ENCODE measurements at regions not wholly inside any gene's neighbourhood (a gene's known extent, or its start where the extent isn't known, plus 50 kb on each side); places are given as distances from the start of the nearest gene placed in this dataset.
A peak's percentile ranks its signal among the peaks of the same experiment; 100 is the strongest.

GRCh38 chr15:60228101-60228500 lies 169.7 kb downstream of the ANXA2 start:
- ChIA-PET CTCF (no interaction called here), POLR2A (no interaction called here)
- H3K27me3 ChIP-seq (ENCODE audit: control insufficient read depth in 2 of 2, insufficient read depth in 2 of 2, low read length in 2 of 2), result no peaks in the 10 kb centered on the region
- H3K4me1 ChIP-seq (ENCODE audit: control insufficient read depth in 2 of 2, insufficient read depth in 2 of 2, low read length in 2 of 2), result no peaks in the 10 kb centered on the region
- H3K36me3 Mint-ChIP-seq, result no peaks in the 10 kb centered on the region
- ATAC-seq, result no peak
- H3K27ac ChIP-seq (ENCODE audit: low read depth, low read length), result no peak overlapping the region
- H3K4me1 Mint-ChIP-seq, result no peaks in the 10 kb centered on the region
- peaks cover 0 to 31% (median 5%) of the 10 kb centered on the region in 5 donors for H3K27me3 Mint-ChIP-seq
- H3K9me3 Mint-ChIP-seq, result no peaks in the 10 kb centered on the region
- no peak overlapping the region for H3K4me3 Mint-ChIP-seq
- intact Hi-C loops (cut with micrococcal nuclease), result no loop called here
- no peak overlapping the region for H3K4me3 ChIP-seq (ENCODE audit: low read length)
- DNase-seq, result no peak
- no peaks in the 10 kb centered on the region for H3K9me3 ChIP-seq (ENCODE audit: control insufficient read depth in 2 of 3, low read length in 3 of 3)
- H3K27ac Mint-ChIP-seq, result no peak overlapping the region
- H3K36me3 ChIP-seq (ENCODE audit: control insufficient read depth in 2 of 3, insufficient read depth in 3 of 3, low read length in 3 of 3), result no peaks in the 10 kb centered on the region

GRCh38 chr15:60228619-60229018 lies 169.2 kb downstream of the ANXA2 start:
- POLR2A ChIA-PET, result no interaction called here

GRCh38 chr15:60235951-60236710 lies 161.7 kb downstream of the ANXA2 start:
- H3K4me3 Mint-ChIP-seq, result no peak overlapping the region
- H3K36me3 ChIP-seq (ENCODE audit: control insufficient read depth in 2 of 3, insufficient read depth in 3 of 3, low read length in 3 of 3), result no peaks in the 10 kb centered on the region
- H3K27ac Mint-ChIP-seq, result no peak overlapping the region
- no peak for ATAC-seq
- H3K4me1 Mint-ChIP-seq, result peaks cover 0 to 11% (median 4%) of the 10 kb centered on the region in 7 donors
- no peak for DNase-seq
- H3K4me3 ChIP-seq (ENCODE audit: low read length), result no peak overlapping the region
- peaks cover 20 to 38% (median 28%) of the 10 kb centered on the region in 5 donors for H3K27me3 Mint-ChIP-seq
- H3K4me1 ChIP-seq (ENCODE audit: control insufficient read depth in 2 of 2, insufficient read depth in 2 of 2, low read length in 2 of 2), result no peaks in the 10 kb centered on the region
- no peaks in the 10 kb centered on the region for H3K9me3 ChIP-seq (ENCODE audit: control insufficient read depth in 2 of 3, low read length in 3 of 3)
- ChIA-PET POLR2A (no interaction called here), CTCF (no interaction called here)
- H3K27me3 ChIP-seq (ENCODE audit: control insufficient read depth in 2 of 2, insufficient read depth in 2 of 2, low read length in 2 of 2), result no peaks in the 10 kb centered on the region
- no peak overlapping the region for H3K27ac ChIP-seq (ENCODE audit: low read depth, low read length)
- H3K9me3 Mint-ChIP-seq, result peaks cover 0 to 10% (median 3%) of the 10 kb centered on the region in 11 donors
- intact Hi-C loops (cut with micrococcal nuclease), result no loop called here
- peaks cover 0 to 6% (median 0%) of the 10 kb centered on the region in 5 donors for H3K36me3 Mint-ChIP-seq

More at GRCh38 chr15:60228619-60229018, 169.2 kb downstream of the ANXA2 start:
- CTCF ChIA-PET, result no interaction called here
- ATAC-seq, result no peak
- Mint-ChIP-seq H3K9me3 (no peaks in the 10 kb centered on the region), H3K4me1 (no peaks in the 10 kb centered on the region), H3K36me3 (no peaks in the 10 kb centered on the region), H3K27me3 (peaks cover 0 to 27% (median 5%) of the 10 kb centered on the region in 5 donors), H3K27ac (no peak overlapping the region), H3K4me3 (no peak overlapping the region)
- Histone ChIP-seq H3K4me3 (ENCODE audit: low read length) (no peak overlapping the region), H3K27ac (ENCODE audit: low read depth, low read length) (no peak overlapping the region), H3K9me3 (ENCODE audit: control insufficient read depth in 2 of 3, low read length in 3 of 3) (no peaks in the 10 kb centered on the region), H3K27me3 (ENCODE audit: control insufficient read depth in 2 of 2, insufficient read depth in 2 of 2, low read length in 2 of 2) (no peaks in the 10 kb centered on the region), H3K4me1 (ENCODE audit: control insufficient read depth in 2 of 2, insufficient read depth in 2 of 2, low read length in 2 of 2) (no peaks in the 10 kb centered on the region), H3K36me3 (ENCODE audit: control insufficient read depth in 2 of 3, insufficient read depth in 3 of 3, low read length in 3 of 3) (no peaks in the 10 kb centered on the region)
- no peak for DNase-seq
- intact Hi-C loops (cut with micrococcal nuclease), result no loop called here

- DNase-seq (no peak), ATAC-seq (no peak)
- ChIA-PET CTCF (no interaction called here), POLR2A (no interaction called here)
- H3K4me3 ChIP-seq (ENCODE audit: low read length), result no peak overlapping the region
- H3K27me3 ChIP-seq (ENCODE audit: control insufficient read depth in 2 of 2, insufficient read depth in 2 of 2, low read length in 2 of 2), result no peaks in the 10 kb centered on the region
- Mint-ChIP-seq H3K9me3 (peaks cover 0 to 16% (median 7%) of the 10 kb centered on the region in 11 donors), H3K36me3 (peaks cover 0 to 6% (median 0%) of the 10 kb centered on the region in 5 donors), H3K4me3 (peak overlapping the region in 1 of 10 donors; percentile 26), H3K27me3 (peaks cover 15 to 44% (median 35%) of the 10 kb centered on the region in 5 donors), H3K4me1 (peaks cover 0 to 11% (median 4%) of the 10 kb centered on the region in 7 donors), H3K27ac (no peak overlapping the region)
- H3K4me1 ChIP-seq (ENCODE audit: control insufficient read depth in 2 of 2, insufficient read depth in 2 of 2, low read length in 2 of 2), result no peaks in the 10 kb centered on the region
- H3K36me3 ChIP-seq (ENCODE audit: control insufficient read depth in 2 of 3, insufficient read depth in 3 of 3, low read length in 3 of 3), result no peaks in the 10 kb centered on the region
- intact Hi-C loops (cut with micrococcal nuclease), result no loop called here
- no peaks in the 10 kb centered on the region for H3K9me3 ChIP-seq (ENCODE audit: control insufficient read depth in 2 of 3, low read length in 3 of 3)
- no peak overlapping the region for H3K27ac ChIP-seq (ENCODE audit: low read depth, low read length)
Observed at GRCh38 chr15:60237446-60237845, 160.3 kb downstream of the ANXA2 start.

- no peak for ATAC-seq
- H3K4me3 Mint-ChIP-seq, result no peak overlapping the region
Observed at GRCh38 chr15:60243769-60244168, 154.0 kb downstream of the ANXA2 start.

GRCh38 chr15:60244813-60245212 lies 153.0 kb downstream of the ANXA2 start:
- CTCF ChIA-PET, result no interaction called here
- ATAC-seq (no peak), DNase-seq (no peak)
- H3K9me3 ChIP-seq (ENCODE audit: control insufficient read depth in 2 of 3, low read length in 3 of 3), result no peaks in the 10 kb centered on the region
- H3K27me3 ChIP-seq (ENCODE audit: control insufficient read depth in 2 of 2, insufficient read depth in 2 of 2, low read length in 2 of 2), result no peaks in the 10 kb centered on the region
- no peak overlapping the region for H3K27ac ChIP-seq (ENCODE audit: low read depth, low read length)
- no peaks in the 10 kb centered on the region for H3K4me1 Mint-ChIP-seq
- H3K27ac Mint-ChIP-seq, result no peak overlapping the region
- intact Hi-C loops (cut with micrococcal nuclease), result no loop called here
- H3K4me3 ChIP-seq (ENCODE audit: low read length), result no peak overlapping the region
- peaks cover 0 to 2% (median 0%) of the 10 kb centered on the region in 5 donors for H3K36me3 Mint-ChIP-seq
- H3K27me3 Mint-ChIP-seq, result peaks cover 19 to 64% (median 23%) of the 10 kb centered on the region in 5 donors
- peaks cover 0 to 11% (median 5%) of the 10 kb centered on the region in 11 donors for H3K9me3 Mint-ChIP-seq
- no peak overlapping the region for H3K4me3 Mint-ChIP-seq
- H3K36me3 ChIP-seq (ENCODE audit: control insufficient read depth in 2 of 3, insufficient read depth in 3 of 3, low read length in 3 of 3), result no peaks in the 10 kb centered on the region
- H3K4me1 ChIP-seq (ENCODE audit: control insufficient read depth in 2 of 2, insufficient read depth in 2 of 2, low read length in 2 of 2), result no peaks in the 10 kb centered on the region
- POLR2A ChIA-PET, result no interaction called here

More at GRCh38 chr15:60243769-60244168, 154.0 kb downstream of the ANXA2 start:
- Mint-ChIP-seq H3K27ac (no peak overlapping the region), H3K36me3 (peaks cover 0 to 4% (median 0%) of the 10 kb centered on the region in 5 donors), H3K9me3 (peaks cover 0 to 13% (median 5%) of the 10 kb centered on the region in 11 donors), H3K4me1 (no peaks in the 10 kb centered on the region), H3K27me3 (peaks cover 14 to 71% (median 27%) of the 10 kb centered on the region in 5 donors)
- ChIA-PET POLR2A (interaction anchor here (1.0 kb wide), 1 partner anchor 25 kb away, joined by 5 read pairs; no protein-coding TSS in a partner anchor), CTCF (no interaction called here)
- Histone ChIP-seq H3K4me3 (ENCODE audit: low read length) (no peak overlapping the region), H3K27me3 (ENCODE audit: control insufficient read depth in 2 of 2, insufficient read depth in 2 of 2, low read length in 2 of 2) (no peaks in the 10 kb centered on the region), H3K9me3 (ENCODE audit: control insufficient read depth in 2 of 3, low read length in 3 of 3) (no peaks in the 10 kb centered on the region), H3K36me3 (ENCODE audit: control insufficient read depth in 2 of 3, insufficient read depth in 3 of 3, low read length in 3 of 3) (no peaks in the 10 kb centered on the region), H3K27ac (ENCODE audit: low read depth, low read length) (no peak overlapping the region), H3K4me1 (ENCODE audit: control insufficient read depth in 2 of 2, insufficient read depth in 2 of 2, low read length in 2 of 2) (no peaks in the 10 kb centered on the region)
- intact Hi-C loops (cut with micrococcal nuclease), result no loop called here
- no peak for DNase-seq

GRCh38 chr15:60250316-60250715 lies 147.5 kb downstream of the ANXA2 start:
- H3K4me3 Mint-ChIP-seq, result no peak overlapping the region
- peaks cover 16 to 60% (median 30%) of the 10 kb centered on the region in 5 donors for H3K27me3 Mint-ChIP-seq
- no peak for DNase-seq
- ATAC-seq, result no peak
- CTCF ChIA-PET, result no interaction called here
- intact Hi-C loops (cut with micrococcal nuclease), result no loop called here
- Histone ChIP-seq H3K27me3 (ENCODE audit: control insufficient read depth in 2 of 2, insufficient read depth in 2 of 2, low read length in 2 of 2) (no peaks in the 10 kb centered on the region), H3K4me3 (ENCODE audit: low read length) (no peak overlapping the region), H3K27ac (ENCODE audit: low read depth, low read length) (no peak overlapping the region), H3K36me3 (ENCODE audit: control insufficient read depth in 2 of 3, insufficient read depth in 3 of 3, low read length in 3 of 3) (no peaks in the 10 kb centered on the region), H3K4me1 (ENCODE audit: control insufficient read depth in 2 of 2, insufficient read depth in 2 of 2, low read length in 2 of 2) (no peaks in the 10 kb centered on the region), H3K9me3 (ENCODE audit: control insufficient read depth in 2 of 3, low read length in 3 of 3) (no peaks in the 10 kb centered on the region)
- H3K27ac Mint-ChIP-seq, result no peak overlapping the region
- H3K9me3 Mint-ChIP-seq, result peaks cover 0 to 3% (median 0%) of the 10 kb centered on the region in 11 donors
- no peaks in the 10 kb centered on the region for H3K36me3 Mint-ChIP-seq
- POLR2A ChIA-PET, result no interaction called here
- peaks cover 0 to 6% (median 0%) of the 10 kb centered on the region in 7 donors for H3K4me1 Mint-ChIP-seq
